DND-41 (cell line): ENCODE measurements at regions not wholly inside any gene's neighbourhood (a gene's known extent, or its start where the extent isn't known, plus 50 kb on each side); places are given as distances from the start of the nearest gene placed in this dataset.

Source experiments
- ATAC-seq: fragments of 200-7000 bp; cut with Tn5 transposase; 3 replicates; pipeline ENCODE4 v1.9.1; 2021; ENCODE audit warnings: low read depth; ENCODE audit not compliant: insufficient read depth
- DNase-seq: peaks from one replicate; pipeline ENCODE4 v3.0.0-alpha.2; 2020
- H2AFZ ChIP-seq: 2 replicates; pipeline ENCODE4 v1.6.0; 2012; ENCODE audit warnings: low read depth, low read length
- H3K27ac ChIP-seq: 2 replicates; pipeline ENCODE4 v1.5.1; 2012; ENCODE audit warnings: low read length, inconsistent platforms
- H3K27me3 ChIP-seq: fragments of 200-600 bp; sonication (generic); 2 replicates; pipeline ENCODE4 v1.6.0; 2012; ENCODE audit warnings: low read length, mild to moderate bottlenecking, inconsistent platforms; ENCODE audit not compliant: insufficient read depth, poor library complexity
- H3K36me3 ChIP-seq: 2 replicates; pipeline ENCODE4 v1.5.1; 2012; ENCODE audit warnings: low read length, inconsistent platforms; ENCODE audit not compliant: insufficient read depth
- H3K4me1 ChIP-seq: 2 replicates; pipeline ENCODE4 v1.5.1; 2012; ENCODE audit warnings: mild to moderate bottlenecking, low read length; ENCODE audit not compliant: insufficient read depth
- H3K4me2 ChIP-seq: 2 replicates; pipeline ENCODE4 v1.6.0; 2012; ENCODE audit warnings: mild to moderate bottlenecking, moderate library complexity, low read length, inconsistent platforms; ENCODE audit not compliant: insufficient read depth
- H3K4me3 ChIP-seq, 2 experiments: fragments of 200-600 bp in 1 of 2; shearing (Covaris generic) in 1 of 2; 2 replicates each; pipeline ENCODE4 v1.5.1; 2012 to 2016; ENCODE audit warnings: inconsistent platforms in 2 of 2, low read length in 2 of 2, mild to moderate bottlenecking in 2 of 2, low read depth in 1 of 2, moderate library complexity in 1 of 2
- H3K79me2 ChIP-seq: 2 replicates; pipeline ENCODE4 v1.6.0; 2012; ENCODE audit warnings: low read length, inconsistent platforms; ENCODE audit not compliant: insufficient read depth
- H3K9ac ChIP-seq: 2 replicates; pipeline ENCODE4 v1.6.0; 2012; ENCODE audit warnings: low read depth, mild to moderate bottlenecking, inconsistent platforms, low read length, moderate library complexity
- H3K9me3 ChIP-seq: 2 replicates; pipeline ENCODE4 v1.5.1; 2012; ENCODE audit warnings: low read length, moderate library complexity, mild to moderate bottlenecking, inconsistent platforms; ENCODE audit not compliant: insufficient read depth, severe bottlenecking
- H4K20me1 ChIP-seq: 2 replicates; pipeline ENCODE4 v1.6.0; 2012; ENCODE audit warnings: low read length; ENCODE audit not compliant: insufficient read depth
- CTCF ChIP-seq: IDR thresholded peaks from 2 replicates; pipeline ENCODE4 v1.5.1; 2012; ENCODE audit warnings: borderline replicate concordance, low read length, moderate library complexity, mild to moderate bottlenecking; ENCODE audit not compliant: poor library complexity, severe bottlenecking; ENCODE audit errors: extremely low read depth
- EZH2 ChIP-seq: IDR thresholded peaks from 3 replicates; pipeline ENCODE4 v1.6.1; 2012; ENCODE audit warnings: borderline replicate concordance, low read depth, mild to moderate bottlenecking, moderate library complexity, low read length, inconsistent platforms; ENCODE audit not compliant: severe bottlenecking

GRCh38 chr17:37797206-37797605, 52.3 kb upstream of the HNF1B start:
- Histone ChIP-seq H3K4me3 (no peak overlapping the region), H3K79me2 (no peaks in the 10 kb centered on the region), H3K9ac (no peak overlapping the region), H3K36me3 (no peaks in the 10 kb centered on the region), H3K4me2 (no peak overlapping the region), H3K4me1 (no peaks in the 10 kb centered on the region), H3K9me3 (no peaks in the 10 kb centered on the region), H2AFZ (no peak overlapping the region), H4K20me1 (no peaks in the 10 kb centered on the region), H3K27ac (no peak overlapping the region), H3K27me3 (peaks cover 7% of the 10 kb centered on the region)
- no peak for ATAC-seq
- DNase-seq: no peak
- TF ChIP-seq EZH2 (no peak), CTCF (no peak)

- Histone ChIP-seq H3K79me2 (no peaks in the 10 kb centered on the region), H4K20me1 (no peaks in the 10 kb centered on the region), H3K4me1 (no peaks in the 10 kb centered on the region), H3K36me3 (no peaks in the 10 kb centered on the region), H3K27me3 (peaks cover 4% of the 10 kb centered on the region), H2AFZ (no peak overlapping the region), H3K4me3 (no peak overlapping the region), H3K9ac (no peak overlapping the region), H3K27ac (no peak overlapping the region), H3K4me2 (no peak overlapping the region), H3K9me3 (no peaks in the 10 kb centered on the region)
- TF ChIP-seq CTCF (no peak), EZH2 (no peak)
- DNase-seq: no peak
- no peak for ATAC-seq
Observed at GRCh38 chr17:37796076-37796475, 51.2 kb upstream of the HNF1B start.
